Lower leg skin (tissue), 3 donors: ENCODE measurements at regions not wholly inside any gene's neighbourhood (a gene's known extent, or its start where the extent isn't known, plus 50 kb on each side); places are given as distances from the start of the nearest gene placed in this dataset.

Experiments used
- CTCF ChIP-seq, 3 donors: fragments of 450-650 bp; IDR thresholded peaks; one replicate each; pipeline ENCODE4 v1.5.1; 2016; ENCODE audit warnings: antibody characterized with exemption in 3 of 3, mild to moderate bottlenecking in 3 of 3, moderate library complexity in 2 of 3
- POLR2A ChIP-seq, 2 donors: fragments of 450-650 bp; IDR thresholded peaks; one replicate each; pipeline ENCODE4 v1.6.1; 2016 to 2017; ENCODE audit warnings: antibody characterized with exemption in 2 of 2, mild to moderate bottlenecking in 1 of 2, moderate library complexity in 1 of 2

DNA sequence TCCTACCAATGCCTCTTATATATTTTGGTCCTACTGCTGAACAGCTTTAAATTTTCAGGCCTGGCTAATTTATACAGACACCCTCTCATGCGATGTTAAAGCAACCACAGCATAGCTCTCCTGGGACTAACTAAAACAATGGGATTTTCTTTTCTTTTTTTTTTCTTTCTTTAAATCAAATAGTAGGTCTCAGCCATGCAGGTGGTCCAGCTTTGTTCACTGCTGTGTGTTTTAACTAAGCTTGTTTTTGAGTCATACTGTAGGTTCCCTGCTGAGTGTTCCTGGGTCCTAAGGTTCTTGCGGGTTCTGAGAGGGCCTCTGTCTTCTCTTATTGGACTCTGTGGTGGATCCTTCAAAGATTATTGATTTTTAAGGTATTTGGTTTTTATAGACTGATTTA, 113.1 kb upstream of the SORCS1 start:
- no peak for TF ChIP-seq CTCF (IDR thresholded peaks at IDR 0.05)
- TF ChIP-seq POLR2A (IDR thresholded peaks at IDR 0.05): no peak
